ENCODE measurements at regions not wholly inside any gene's neighbourhood (a gene's known extent, or its start where the extent isn't known, plus 50 kb on each side); places are given as distances from the start of the nearest gene placed in this dataset.

DNA sequence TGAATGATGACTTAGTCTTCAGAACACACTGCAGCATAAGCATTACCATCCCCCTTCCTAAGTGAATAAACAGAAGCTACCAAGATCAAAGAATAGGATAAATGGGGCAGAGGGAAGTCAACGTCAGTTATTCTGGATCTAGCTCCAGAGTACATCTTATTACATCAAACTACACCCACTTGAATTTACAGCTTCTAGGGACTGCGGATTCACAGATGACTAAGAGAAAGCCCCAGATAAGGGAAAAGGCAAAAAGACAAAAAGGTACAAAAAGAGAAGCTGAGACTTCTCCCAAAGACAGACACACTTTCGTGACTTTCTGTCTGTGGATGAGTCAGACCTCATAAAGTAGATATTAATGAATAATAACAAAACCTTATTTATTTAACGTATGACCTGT is 457.9 kb upstream of the BRINP1 start:
- intact Hi-C loops (cut with DNase I), result no loop called here
- peak in 4 of 42 donors; percentile 6 to 50 (median 24) for DNase-seq

DNA sequence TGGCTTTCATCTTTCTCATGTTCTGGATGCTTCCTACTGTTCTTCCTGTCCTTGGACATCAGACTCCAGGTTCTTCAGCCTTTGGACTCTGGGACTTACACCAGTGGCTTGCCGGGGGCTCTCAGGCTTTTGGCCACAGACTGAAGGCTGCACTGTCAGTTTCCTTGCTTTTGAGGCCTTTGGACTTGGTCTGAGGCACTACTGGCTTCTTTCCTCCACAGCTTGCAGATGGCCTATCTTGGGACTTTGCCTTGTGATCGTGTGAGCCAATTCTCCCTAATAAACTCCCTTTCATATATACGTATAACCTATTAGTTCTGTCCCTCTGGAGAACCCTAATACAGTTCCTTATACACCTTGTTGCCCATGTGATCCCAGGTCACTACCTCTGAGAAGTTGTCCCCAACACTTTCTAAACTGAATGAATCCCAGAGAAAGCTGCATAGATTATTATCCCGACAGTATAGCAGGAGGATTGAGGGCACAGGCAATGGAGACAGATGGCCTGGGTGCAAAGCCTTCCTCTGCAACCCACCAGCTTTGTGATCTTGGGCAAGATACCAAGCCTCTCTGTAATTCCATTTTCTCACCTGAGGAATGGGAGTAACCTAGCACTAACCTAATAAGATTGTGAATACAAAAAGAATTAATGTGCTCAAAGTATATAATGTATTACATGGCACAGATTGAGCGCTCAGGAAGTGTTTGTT is 449.6 kb upstream of the BRINP1 start:
- DNase-seq, result no peak
- intact Hi-C loops (cut with DNase I), result no loop called here

DNA sequence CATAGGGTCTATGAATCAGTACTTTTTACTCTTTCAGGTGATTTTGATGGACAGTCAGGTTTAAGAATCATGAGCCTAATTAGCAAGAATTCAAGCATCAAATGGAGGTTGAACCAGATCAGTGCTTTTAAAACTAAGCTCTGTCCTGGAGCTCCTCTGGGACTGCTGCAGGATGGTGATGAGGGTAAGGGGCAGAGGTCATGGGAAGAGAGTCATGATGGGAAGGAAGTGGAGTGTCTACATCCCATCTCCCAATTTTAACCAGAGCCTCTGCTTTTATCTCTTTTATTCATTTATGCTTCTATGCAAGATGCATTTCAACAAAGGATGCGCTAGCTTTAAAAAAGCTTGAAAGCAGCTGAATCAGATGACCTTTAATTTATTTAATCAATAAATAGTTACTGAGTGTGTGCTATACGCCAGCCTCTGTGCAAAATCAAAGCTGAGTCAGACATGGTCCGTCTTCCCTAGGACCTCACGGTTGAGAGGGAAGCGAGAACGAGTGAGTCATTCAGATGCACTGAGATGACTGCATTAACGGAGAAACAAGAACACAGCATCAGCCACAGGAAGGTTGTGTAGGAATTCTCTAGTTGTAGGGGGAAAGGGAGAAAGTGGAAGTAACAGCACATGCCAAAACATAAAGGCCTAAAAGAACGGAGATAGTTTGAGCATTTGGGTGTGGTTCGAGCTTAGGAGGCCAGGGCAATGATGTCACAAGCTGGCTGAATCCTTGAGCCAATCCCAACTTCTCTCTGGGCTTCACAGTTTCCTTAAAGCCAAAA is 441.6 kb upstream of the BRINP1 start:
- intact Hi-C loops (cut with DNase I), result no loop called here
- no peak for DNase-seq

GRCh38 chr9:119803679-119804078 is 434.4 kb upstream of the BRINP1 start:
- DNase-seq, result no peak
- intact Hi-C loops (cut with DNase I), result no loop called here

DNA sequence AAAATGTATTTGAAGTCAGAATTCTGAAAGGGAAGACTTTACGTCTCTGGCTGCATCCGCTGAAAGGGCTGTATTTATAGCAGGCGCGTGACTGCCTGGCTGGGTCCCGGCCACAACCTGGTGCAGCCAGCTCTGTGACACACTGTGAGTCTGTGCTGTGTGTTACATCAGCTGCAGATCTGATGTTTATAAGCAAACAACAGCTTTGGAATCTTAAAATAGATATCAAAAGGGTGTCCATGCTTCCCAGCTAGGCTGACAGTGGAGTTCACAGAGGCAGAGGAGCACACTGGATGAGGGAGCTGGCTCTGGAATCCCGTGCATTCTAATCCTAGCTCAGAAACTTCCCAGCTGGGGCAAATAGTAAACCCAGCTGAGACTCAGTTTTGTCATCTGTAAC is 433.4 kb upstream of the BRINP1 start:
- DNase-seq, result peak; percentile 16 to 84 (median 60)
- intact Hi-C loops (cut with DNase I), result no loop called here

GRCh38 chr9:119802133-119802532 is 432.9 kb upstream of the BRINP1 start:
- no peak for DNase-seq
- intact Hi-C loops (cut with DNase I), result no loop called here

GRCh38 chr9:119801311-119801710 is 432.1 kb upstream of the BRINP1 start:
- DNase-seq, result no peak
- intact Hi-C loops (cut with DNase I), result no loop called here

GRCh38 chr9:119795395-119795794 is 426.2 kb upstream of the BRINP1 start:
- DNase-seq, result no peak
- intact Hi-C loops (cut with DNase I), result no loop called here

- DNase-seq, result no peak
- intact Hi-C loops (cut with DNase I), result no loop called here
These were observed 425.6 kb upstream of the BRINP1 start for GRCh38 chr9:119794836-119795235.

- no peak for DNase-seq
- intact Hi-C loops (cut with DNase I), result no loop called here
These were observed 424.0 kb upstream of the BRINP1 start for GRCh38 chr9:119793218-119793617.

- no peak for DNase-seq
- intact Hi-C loops (cut with DNase I), result no loop called here
These were observed 423.0 kb upstream of the BRINP1 start for GRCh38 chr9:119792242-119792641.

DNA sequence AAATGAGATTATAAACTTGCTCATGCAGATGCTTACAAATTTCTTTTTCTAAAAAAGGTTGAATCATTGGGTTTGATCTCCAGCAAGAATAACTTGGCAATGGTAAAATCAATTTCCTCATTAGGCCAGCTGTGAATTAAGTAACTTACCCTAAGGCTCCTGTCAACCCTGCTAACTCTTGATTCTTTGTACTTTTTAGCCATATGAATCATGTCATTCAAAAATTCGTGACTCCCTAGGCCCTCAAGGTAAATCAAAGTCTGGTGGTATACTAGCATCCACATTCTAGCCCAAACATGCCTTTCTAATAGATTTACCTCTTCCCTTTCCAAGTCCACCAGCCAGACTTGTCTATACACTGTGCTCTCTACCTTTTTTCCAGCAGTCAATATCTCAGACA is 420.8 kb upstream of the BRINP1 start:
- intact Hi-C loops (cut with DNase I), result no loop called here
- no peak for DNase-seq

- intact Hi-C loops (cut with DNase I), result no loop called here
- no peak for DNase-seq
These were observed 419.7 kb upstream of the BRINP1 start for GRCh38 chr9:119788921-119789320.

- intact Hi-C loops (cut with DNase I), result no loop called here
- DNase-seq, result no peak
These were observed 412.7 kb upstream of the BRINP1 start for GRCh38 chr9:119781886-119782285.

GRCh38 chr9:119775410-119775809 is 406.2 kb upstream of the BRINP1 start:
- intact Hi-C loops (cut with DNase I), result no loop called here
- no peak for DNase-seq

GRCh38 chr9:119773823-119774222 is 404.6 kb upstream of the BRINP1 start:
- DNase-seq, result no peak
- intact Hi-C loops (cut with DNase I), result no loop called here

DNA sequence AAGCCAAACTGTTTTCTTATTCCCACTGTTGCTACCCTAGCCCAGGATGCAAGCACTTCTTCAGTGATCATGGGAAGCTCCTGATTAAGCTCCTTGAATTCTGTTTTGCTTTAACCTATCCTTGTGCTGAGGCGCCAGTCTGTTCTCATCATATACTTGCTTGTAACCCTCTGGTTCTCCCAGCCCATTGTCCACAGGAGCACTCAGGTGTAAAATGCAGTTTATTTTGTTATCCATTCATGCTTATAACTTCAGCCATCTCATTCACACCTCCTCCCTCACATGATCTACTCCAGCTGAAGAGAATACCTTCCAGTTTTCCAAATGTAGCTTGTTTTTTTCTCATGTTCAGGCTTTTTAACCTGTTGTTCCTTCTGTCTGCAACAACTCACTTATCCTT is 402.1 kb upstream of the BRINP1 start:
- intact Hi-C loops (cut with DNase I), result no loop called here
- DNase-seq, result no peak

DNA sequence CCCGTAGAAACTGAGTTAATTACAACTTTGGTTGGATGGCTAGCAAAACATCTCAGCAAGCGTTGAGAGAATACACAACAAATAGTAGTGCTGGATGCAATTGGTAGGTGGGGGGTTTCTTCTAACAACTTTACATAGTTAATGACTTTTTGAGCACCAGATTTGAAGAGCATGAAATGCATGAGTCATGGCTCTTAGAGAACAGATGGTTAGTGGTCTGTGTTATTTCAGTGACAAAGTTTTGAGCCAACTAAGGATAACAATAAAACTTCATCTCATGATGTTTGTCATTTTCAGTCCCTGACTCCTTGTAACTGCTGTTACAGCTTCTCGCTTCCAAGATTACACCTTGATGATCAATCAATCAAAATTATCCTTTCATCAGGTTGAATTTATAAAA is 399.0 kb upstream of the BRINP1 start:
- DNase-seq, result no peak
- intact Hi-C loops (cut with DNase I), result no loop called here

GRCh38 chr9:119765632-119766175 is 396.5 kb upstream of the BRINP1 start:
- DNase-seq, result no peak
- intact Hi-C loops (cut with DNase I), result no loop called here

GRCh38 chr9:119763260-119763659 is 394.0 kb upstream of the BRINP1 start:
- DNase-seq, result no peak
- intact Hi-C loops (cut with DNase I), result no loop called here

GRCh38 chr9:119761812-119762211 is 392.6 kb upstream of the BRINP1 start:
- DNase-seq, result no peak
- intact Hi-C loops (cut with DNase I), result no loop called here

All from head of caudate nucleus (tissue), 42 donors.